Smooth muscle cell (in vitro differentiated cells): ENCODE measurements at regions not wholly inside any gene's neighbourhood (a gene's known extent, or its start where the extent isn't known, plus 50 kb on each side); places are given as distances from the start of the nearest gene placed in this dataset.
"Not testable (repeated sequence)": the region's sequence is repeated elsewhere in the genome, so short reads cannot be mapped to it uniquely, and the experiment has no call there.

ENCODE experiments used
- DNase-seq: peaks from one replicate; lab custom pipeline; 2025; ENCODE audit not compliant: unreplicated experiment; lab: John Stamatoyannopoulos, UW
- H2AFZ ChIP-seq: fragments of 200-600 bp; sonication (generic); 2 replicates; pipeline ENCODE4 v1.6.0; 2016; ENCODE audit warnings: antibody characterized with exemption, low read depth, mild to moderate bottlenecking
- H3F3A ChIP-seq: fragments of 200-600 bp; sonication (generic); 2 replicates; pipeline ENCODE4 v1.6.0; 2017; ENCODE audit warnings: antibody characterized with exemption, low read depth
- H3K27ac ChIP-seq: fragments of 200-600 bp; sonication (generic); 2 replicates; pipeline ENCODE4 v1.5.1; 2016; ENCODE audit warnings: low read depth, mild to moderate bottlenecking
- H3K27me3 ChIP-seq: fragments of 200-600 bp; sonication (generic); 2 replicates; pipeline ENCODE4 v1.6.1; 2016; ENCODE audit warnings: low read depth, mild to moderate bottlenecking
- H3K36me3 ChIP-seq: fragments of 200-600 bp; sonication (generic); 2 replicates; pipeline ENCODE4 v1.5.1; 2016; ENCODE audit warnings: low read depth
- H3K4me1 ChIP-seq: fragments of 200-600 bp; sonication (generic); 2 replicates; pipeline ENCODE4 v1.5.1; 2016; ENCODE audit warnings: low read depth
- H3K4me2 ChIP-seq: fragments of 200-600 bp; sonication (generic); 2 replicates; pipeline ENCODE4 v1.6.0; 2016; ENCODE audit warnings: mild to moderate bottlenecking
- H3K4me3 ChIP-seq: fragments of 200-600 bp; sonication (generic); 2 replicates; pipeline ENCODE4 v1.5.1; 2016; ENCODE audit warnings: mild to moderate bottlenecking
- H3K79me2 ChIP-seq: fragments of 200-600 bp; sonication (generic); 2 replicates; pipeline ENCODE4 v1.6.0; 2016; ENCODE audit warnings: low read depth, mild to moderate bottlenecking
- H3K9ac ChIP-seq: fragments of 200-600 bp; sonication (generic); 2 replicates; pipeline ENCODE4 v1.6.0; 2016; ENCODE audit warnings: low read depth
- H3K9me3 ChIP-seq: fragments of 200-600 bp; sonication (generic); replicated peaks from 2 replicates; pipeline ENCODE4 v1.5.1; 2016; ENCODE audit warnings: low read depth
- H4K20me1 ChIP-seq: fragments of 200-600 bp; sonication (generic); 2 replicates; pipeline ENCODE4 v1.6.0; 2016; ENCODE audit warnings: low read depth
- WGBS: methylation state at CpG from one replicate; pipeline ENCODE4 v1.1.7; 2016; ENCODE audit warnings: low lambda C conversion rate; 5-methylcytosine and 5-hydroxymethylcytosine counted together
- TF ChIP-seq, protein P1 (sequence below): fragments of 200-600 bp; sonication (generic); IDR thresholded peaks from 2 replicates; pipeline ENCODE4 v1.5.1; 2017; ENCODE audit warnings: borderline replicate concordance, mild to moderate bottlenecking, antibody characterized with exemption; ENCODE audit not compliant: insufficient read depth, poor library complexity, severe bottlenecking

- Histone ChIP-seq H3K27ac (no peak overlapping the region), H3K27me3 (no peaks in the 10 kb centered on the region), H2AFZ (peak overlapping the region; percentile 47), H3K4me3 (no peak overlapping the region), H3F3A (no peaks in the 10 kb centered on the region), H3K9ac (no peak overlapping the region), H4K20me1 (no peaks in the 10 kb centered on the region), H3K79me2 (no peaks in the 10 kb centered on the region), H3K36me3 (no peaks in the 10 kb centered on the region), H3K4me1 (no peaks in the 10 kb centered on the region), H3K4me2 (peak overlapping the region; percentile 70), H3K9me3 (no peaks in the 10 kb centered on the region)
- no peak for DNase-seq
- WGBS = 17% methylated on average over 13 of the region's 13 CpGs
- TF ChIP-seq, protein P1, sequence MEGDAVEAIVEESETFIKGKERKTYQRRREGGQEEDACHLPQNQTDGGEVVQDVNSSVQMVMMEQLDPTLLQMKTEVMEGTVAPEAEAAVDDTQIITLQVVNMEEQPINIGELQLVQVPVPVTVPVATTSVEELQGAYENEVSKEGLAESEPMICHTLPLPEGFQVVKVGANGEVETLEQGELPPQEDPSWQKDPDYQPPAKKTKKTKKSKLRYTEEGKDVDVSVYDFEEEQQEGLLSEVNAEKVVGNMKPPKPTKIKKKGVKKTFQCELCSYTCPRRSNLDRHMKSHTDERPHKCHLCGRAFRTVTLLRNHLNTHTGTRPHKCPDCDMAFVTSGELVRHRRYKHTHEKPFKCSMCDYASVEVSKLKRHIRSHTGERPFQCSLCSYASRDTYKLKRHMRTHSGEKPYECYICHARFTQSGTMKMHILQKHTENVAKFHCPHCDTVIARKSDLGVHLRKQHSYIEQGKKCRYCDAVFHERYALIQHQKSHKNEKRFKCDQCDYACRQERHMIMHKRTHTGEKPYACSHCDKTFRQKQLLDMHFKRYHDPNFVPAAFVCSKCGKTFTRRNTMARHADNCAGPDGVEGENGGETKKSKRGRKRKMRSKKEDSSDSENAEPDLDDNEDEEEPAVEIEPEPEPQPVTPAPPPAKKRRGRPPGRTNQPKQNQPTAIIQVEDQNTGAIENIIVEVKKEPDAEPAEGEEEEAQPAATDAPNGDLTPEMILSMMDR = no peak
These were observed 135.8 kb upstream of the RORA start for GRCh38 chr15:61364871-61365270.

- H3K27ac ChIP-seq, H3K4me3 ChIP-seq, H3K27me3 ChIP-seq, H3F3A ChIP-seq, H3K9ac ChIP-seq, DNase-seq, H3K4me1 ChIP-seq, H3K4me2 ChIP-seq, H3K9me3 ChIP-seq, H2AFZ ChIP-seq, H3K79me2 ChIP-seq, H3K36me3 ChIP-seq, H4K20me1 ChIP-seq: not testable (repeated sequence)
These were observed 133.8 kb upstream of the RORA start for GRCh38 chr15:61362912-61363311.

DNA sequence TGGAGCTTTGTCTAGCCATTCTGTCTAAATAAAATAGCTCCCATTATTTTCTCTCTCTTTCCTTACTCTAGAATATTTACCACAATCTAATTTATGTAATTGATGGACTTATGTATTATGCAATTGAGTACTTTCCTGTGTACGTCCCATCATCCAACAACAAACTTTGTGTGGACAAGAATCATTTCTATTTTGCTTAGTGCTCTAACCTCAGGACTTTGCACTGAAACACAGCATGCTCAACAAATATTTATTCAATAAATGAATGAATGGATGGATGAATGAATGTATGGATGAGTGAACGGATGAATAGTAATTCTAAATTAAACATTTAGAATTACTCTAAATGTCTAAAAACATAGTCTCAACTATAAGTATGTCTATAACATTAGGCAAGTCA lies 115.2 kb upstream of the RORA start:
- Histone ChIP-seq H3K4me3 (no peak overlapping the region), H3K9me3 (no peaks in the 10 kb centered on the region), H2AFZ (no peak overlapping the region), H3F3A (no peaks in the 10 kb centered on the region), H3K4me2 (no peak overlapping the region), H3K36me3 (no peaks in the 10 kb centered on the region), H3K27me3 (no peaks in the 10 kb centered on the region), H3K9ac (no peak overlapping the region), H3K4me1 (no peaks in the 10 kb centered on the region), H3K79me2 (no peaks in the 10 kb centered on the region), H3K27ac (no peak overlapping the region), H4K20me1 (no peaks in the 10 kb centered on the region)
- WGBS = 81% methylated on average over 2 of the region's 2 CpGs
- TF ChIP-seq, protein P1 = no peak
- no peak for DNase-seq

- Histone ChIP-seq H2AFZ (no peak overlapping the region), H3K9me3 (no peaks in the 10 kb centered on the region), H3K4me1 (no peaks in the 10 kb centered on the region), H3K4me3 (no peak overlapping the region), H4K20me1 (no peaks in the 10 kb centered on the region), H3K27me3 (no peaks in the 10 kb centered on the region), H3K79me2 (no peaks in the 10 kb centered on the region), H3K4me2 (no peak overlapping the region), H3K36me3 (no peaks in the 10 kb centered on the region), H3F3A (no peaks in the 10 kb centered on the region), H3K27ac (no peak overlapping the region), H3K9ac (no peak overlapping the region)
- TF ChIP-seq, protein P1 = no peak
- 92% methylated on average over 2 of the region's 2 CpGs for WGBS
- DNase-seq = no peak
These were observed 113.3 kb upstream of the RORA start for GRCh38 chr15:61342390-61342789.
